Adrenal gland (tissue), 9 donors: ENCODE measurements at regions not wholly inside any gene's neighbourhood (a gene's known extent, or its start where the extent isn't known, plus 50 kb on each side); places are given as distances from the start of the nearest gene placed in this dataset.

Source experiments
- DNase-seq, 7 donors: peaks; one replicate each; pipeline ENCODE4 v3.0.0-alpha.2; 2019 to 2020
- H3K27ac ChIP-seq, 5 donors: fragments of 200-600 bp; sonication (generic) in 4 of 5; 1 replicate in 3 of 5; 2 replicates in 2 of 5; pipeline versions ENCODE4 v1.5.1 to v1.8.0; 2016 to 2020; ENCODE audit warnings: mild to moderate bottlenecking in 1 of 5
- H3K27me3 ChIP-seq: fragments of 200-600 bp; 2 replicates; pipeline ENCODE4 v1.8.0; 2021
- H3K36me3 ChIP-seq, 2 donors: fragments of 200-600 bp; replicated peaks in 1 of 2; 1 replicate in 1 of 2; 2 replicates in 1 of 2; pipeline versions ENCODE4 v1.5.1 to v1.8.0; 2018 to 2022
- H3K4me1 ChIP-seq, 2 donors: fragments of 200-600 bp; replicated peaks in 1 of 2; 1 replicate in 1 of 2; 2 replicates in 1 of 2; pipeline versions ENCODE4 v1.5.1 to v1.8.0; 2018 to 2021
- H3K4me3 ChIP-seq, 4 donors: fragments of 200-600 bp; sonication (generic) in 3 of 4; one replicate each; pipeline ENCODE4 v1.5.1; 2016 to 2018
- H3K9me3 ChIP-seq, 3 donors: fragments of 200-600 bp; sonication (generic) in 1 of 3; replicated peaks in 1 of 3; 1 replicate in 2 of 3; 2 replicates in 1 of 3; pipeline versions ENCODE4 v1.5.1 to v1.8.0; 2016 to 2021
- CTCF ChIP-seq, 6 experiments: fragments of 450-650 bp in 4 of 6; fragments of 200-600 bp in 2 of 6; sonication (generic) in 1 of 6; IDR thresholded peaks; 1 replicate in 5 of 6; 2 replicates in 1 of 6; pipeline versions ENCODE4 v1.5.1 to v1.8.0; 2016 to 2021; ENCODE audit warnings: antibody characterized with exemption in 6 of 6, mild to moderate bottlenecking in 2 of 6, moderate library complexity in 1 of 6
- POLR2A ChIP-seq, 2 donors: fragments of 450-650 bp; IDR thresholded peaks; one replicate each; pipeline ENCODE4 v1.6.1; 2017; ENCODE audit warnings: antibody characterized with exemption in 2 of 2, mild to moderate bottlenecking in 2 of 2, moderate library complexity in 1 of 2
- WGBS, 4 donors: extraction: QIAGEN DNeasy Blood & Tissue Kit in 2 of 4; methylation state at CpG; one replicate each; pipeline versions ENCODE4 v1.1.5 to v1.1.7; 2013 to 2017; 5-methylcytosine and 5-hydroxymethylcytosine counted together
- intact Hi-C, 2 donors: fragments of 100-400 bp; cut with DNase I; formaldehyde crosslinking; loops; one replicate each; pipeline versions ENCODE4 v1.14.1 to v1.15.0; 2022 to 2023
- donor health status: healthy with polysubstance abuse.
- donor health status: Bipolar disorder and iron deficiency.
- donor health status: DM: yes; HTN: yes; CAD: no.
- donor health status: DM: no; HTN: no; CAD: no.
- donor health status: DM: no; HTN: no; CAD: no.

- Histone ChIP-seq H3K4me1 (no peaks in the 10 kb centered on the region), H3K4me3 (no peak overlapping the region), H3K9me3 (no peaks in the 10 kb centered on the region), H3K27ac (no peak overlapping the region), H3K36me3 (no peaks in the 10 kb centered on the region), H3K27me3 (no peaks in the 10 kb centered on the region)
- TF ChIP-seq CTCF (IDR thresholded peaks at IDR 0.05) (no peak), POLR2A (IDR thresholded peaks at IDR 0.05) (no peak)
- DNase-seq: no peak
- WGBS, 4 donors: 74 to 85% (median 80%) methylated on average over 3 of the region's 3 CpGs
- intact Hi-C loops: no loop called here
These were observed 69.6 kb upstream of the COL1A2 start for GRCh38 chr7:94325122-94325475.

DNA sequence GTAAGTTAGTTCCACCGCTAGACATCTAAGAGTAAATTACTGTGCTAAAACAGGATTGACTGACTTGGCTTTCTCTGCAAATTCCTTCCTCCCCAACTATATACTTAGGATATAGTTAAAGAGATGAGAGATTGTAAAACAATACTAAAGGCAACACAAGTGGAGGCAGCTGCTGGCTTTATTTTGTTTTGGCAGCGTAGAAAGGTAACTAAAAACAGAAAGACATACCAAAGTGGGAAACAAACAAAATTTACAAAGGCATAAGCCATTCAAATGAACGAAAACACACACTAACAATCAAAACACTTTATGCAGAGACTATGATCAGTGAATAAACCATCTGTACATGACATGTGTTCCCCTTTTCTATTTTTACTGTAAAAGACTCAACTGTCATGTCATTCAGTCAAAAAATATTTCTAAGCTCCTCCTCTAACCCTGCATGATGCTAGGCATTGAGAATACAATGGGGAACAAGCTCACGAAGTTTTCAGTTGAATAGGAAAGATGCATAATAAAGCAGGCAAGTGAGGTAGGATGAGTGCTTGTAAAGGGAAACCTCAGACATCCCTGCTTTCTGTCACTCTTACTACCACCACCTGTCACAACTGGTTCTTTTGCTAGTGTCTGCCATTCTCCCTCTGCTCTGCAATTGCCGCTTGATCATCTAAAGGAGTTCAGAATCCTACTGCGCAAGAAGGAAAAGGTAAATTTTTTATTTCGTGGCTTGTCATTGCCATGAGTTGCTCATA lies 64.2 kb upstream of the COL1A2 start:
- Histone ChIP-seq H3K27ac (no peak overlapping the region), H3K9me3 (no peaks in the 10 kb centered on the region), H3K4me1 (no peaks in the 10 kb centered on the region), H3K4me3 (no peak overlapping the region), H3K36me3 (no peaks in the 10 kb centered on the region), H3K27me3 (no peaks in the 10 kb centered on the region)
- intact Hi-C loops: no loop called here
- WGBS, 4 donors: 74 to 82% (median 81%) methylated on average over 7 of the region's 7 CpGs
- DNase-seq: no peak
- TF ChIP-seq POLR2A (IDR thresholded peaks at IDR 0.05): no peak
- no peak for TF ChIP-seq CTCF (IDR thresholded peaks at IDR 0.05)

DNA sequence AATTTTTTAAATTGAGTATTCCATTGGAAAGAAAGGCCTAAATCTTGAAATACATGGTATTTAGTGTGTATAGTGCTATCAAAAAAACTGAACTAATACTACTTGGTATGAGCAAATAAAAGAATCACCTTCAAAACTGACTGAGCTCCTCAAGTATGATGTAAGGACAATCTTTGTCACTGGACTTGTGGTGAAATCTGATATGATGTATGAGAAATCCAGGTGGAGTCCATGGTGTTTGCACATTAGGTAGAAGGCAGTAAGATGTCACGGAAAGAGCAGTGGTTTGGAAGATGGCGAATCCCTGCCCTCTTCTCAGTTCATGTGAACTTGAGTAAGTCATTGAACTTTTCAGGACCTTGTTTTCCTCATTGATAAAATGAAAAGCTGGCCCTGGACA lies 62.1 kb upstream of the COL1A2 start:
- Histone ChIP-seq H3K36me3 (no peaks in the 10 kb centered on the region), H3K27me3 (no peaks in the 10 kb centered on the region), H3K4me3 (no peak overlapping the region), H3K27ac (no peak overlapping the region), H3K9me3 (no peaks in the 10 kb centered on the region), H3K4me1 (no peaks in the 10 kb centered on the region)
- WGBS, 4 donors: 91 to 97% (median 94%) methylated on average over 2 of the region's 2 CpGs
- DNase-seq: no peak
- TF ChIP-seq POLR2A (IDR thresholded peaks at IDR 0.05) (no peak), CTCF (IDR thresholded peaks at IDR 0.05) (no peak)
- intact Hi-C loops: no loop called here

- intact Hi-C loops: no loop called here
- H3K9me3 ChIP-seq: no peaks in the 10 kb centered on the region
- H3K4me1 ChIP-seq: no peaks in the 10 kb centered on the region
- DNase-seq: no peak
- TF ChIP-seq CTCF (IDR thresholded peaks at IDR 0.05) (no peak), POLR2A (IDR thresholded peaks at IDR 0.05) (no peak)
- H3K36me3 ChIP-seq: no peaks in the 10 kb centered on the region
- H3K4me3 ChIP-seq: no peak overlapping the region
- no peak overlapping the region for H3K27ac ChIP-seq
- no peaks in the 10 kb centered on the region for H3K27me3 ChIP-seq
These were observed 60.9 kb upstream of the COL1A2 start for GRCh38 chr7:94333810-94334209.
